Hepatocyte (in vitro differentiated cells): ENCODE measurements at regions not wholly inside any gene's neighbourhood (a gene's known extent, or its start where the extent isn't known, plus 50 kb on each side); places are given as distances from the start of the nearest gene placed in this dataset.

Source experiments
- DNase-seq: peaks from one replicate; pipeline ENCODE4 v3.0.0-alpha.2; 2016; ENCODE audit warnings: low spot score
- H2AFZ ChIP-seq: fragments of 200-600 bp; sonication (generic); 2 replicates; pipeline ENCODE4 v1.6.0; 2016; ENCODE audit warnings: antibody characterized with exemption, mild to moderate bottlenecking
- H3K27ac ChIP-seq: fragments of 200-600 bp; sonication (generic); 2 replicates; pipeline ENCODE4 v1.5.1; 2016; ENCODE audit warnings: mild to moderate bottlenecking
- H3K27me3 ChIP-seq: fragments of 200-600 bp; sonication (generic); 2 replicates; pipeline ENCODE4 v1.6.1; 2016
- H3K36me3 ChIP-seq: fragments of 200-600 bp; sonication (generic); replicated peaks from 2 replicates; pipeline ENCODE4 v1.5.1; 2016; ENCODE audit warnings: low read depth; ENCODE audit not compliant: insufficient read depth
- H3K4me1 ChIP-seq: fragments of 200-600 bp; sonication (generic); 2 replicates; pipeline ENCODE4 v1.5.1; 2016; ENCODE audit warnings: mild to moderate bottlenecking, moderate library complexity; ENCODE audit not compliant: insufficient read depth
- H3K4me2 ChIP-seq: fragments of 200-600 bp; sonication (generic); 2 replicates; pipeline ENCODE4 v1.6.0; 2016
- H3K4me3 ChIP-seq: fragments of 200-600 bp; sonication (generic); 2 replicates; pipeline ENCODE4 v1.5.1; 2016; ENCODE audit warnings: mild to moderate bottlenecking
- H3K79me2 ChIP-seq: fragments of 200-600 bp; sonication (generic); 2 replicates; pipeline ENCODE4 v1.6.0; 2017; ENCODE audit warnings: mild to moderate bottlenecking
- H3K9me2 ChIP-seq: fragments of 200-600 bp; sonication (generic); replicated peaks from 2 replicates; pipeline ENCODE4 v1.6.0; 2017; ENCODE audit warnings: mild to moderate bottlenecking; ENCODE audit not compliant: insufficient read depth
- H3K9me3 ChIP-seq: fragments of 200-600 bp; sonication (generic); 2 replicates; pipeline ENCODE4 v1.5.1; 2016; ENCODE audit warnings: low read depth, mild to moderate bottlenecking
- H4K20me1 ChIP-seq: fragments of 200-600 bp; sonication (generic); 2 replicates; pipeline ENCODE4 v1.6.0; 2016; ENCODE audit warnings: mild to moderate bottlenecking; ENCODE audit not compliant: insufficient read depth, poor library complexity, severe bottlenecking
- EZH2 ChIP-seq: fragments of 200-600 bp; sonication (generic); IDR thresholded peaks from 2 replicates; pipeline ENCODE4 v1.6.1; 2016; ENCODE audit warnings: antibody characterized with exemption, mild to moderate bottlenecking, borderline replicate concordance
- EZH2phosphoT487 ChIP-seq: fragments of 200-600 bp; sonication (generic); IDR thresholded peaks from one replicate; pipeline ENCODE4 v1.6.1; 2018; ENCODE audit warnings: antibody characterized with exemption, mild to moderate bottlenecking, low read depth, moderate library complexity; ENCODE audit not compliant: unreplicated experiment, severe bottlenecking
- WGBS: methylation state at CpG from one replicate; pipeline ENCODE4 v1.1.6; 2016; ENCODE audit warnings: low lambda C conversion rate; ENCODE audit errors: missing lambda C conversion rate; 5-methylcytosine and 5-hydroxymethylcytosine counted together
- TF ChIP-seq, protein P1 (sequence below): fragments of 200-600 bp; sonication (generic); IDR thresholded peaks from 2 replicates; pipeline ENCODE4 v1.5.1; 2016; ENCODE audit warnings: antibody characterized with exemption, mild to moderate bottlenecking; ENCODE audit not compliant: poor library complexity

DNA sequence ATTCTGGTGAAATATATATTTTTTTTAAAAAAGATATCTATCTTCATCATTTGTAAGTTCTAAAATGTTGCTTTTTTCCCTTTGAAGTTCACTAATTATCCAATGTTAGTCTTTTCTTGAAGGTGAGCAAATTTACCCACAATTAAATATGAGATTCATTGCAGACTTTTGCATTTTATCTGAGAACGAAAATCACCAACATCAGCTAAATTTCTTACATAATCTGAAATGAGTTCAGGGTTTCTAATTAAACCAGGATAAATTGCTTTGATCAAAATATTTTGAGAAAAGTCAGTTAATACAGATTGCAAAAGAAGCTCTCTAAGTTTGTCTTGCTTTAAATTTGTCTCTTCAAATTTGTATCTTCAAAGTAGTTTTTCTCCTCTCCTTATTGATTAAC is 486.4 kb upstream of the FSTL5 start:
- Histone ChIP-seq H3K9me3 (no peaks in the 10 kb centered on the region), H3K9me2 (no peaks in the 10 kb centered on the region), H3K4me1 (no peaks in the 10 kb centered on the region), H3K27me3 (no peaks in the 10 kb centered on the region), H3K36me3 (no peaks in the 10 kb centered on the region), H2AFZ (no peak overlapping the region), H3K79me2 (no peaks in the 10 kb centered on the region), H4K20me1 (no peaks in the 10 kb centered on the region), H3K27ac (no peak overlapping the region), H3K4me3 (no peak overlapping the region), H3K4me2 (no peak overlapping the region)
- WGBS: 86% methylated on average over 1 of the region's 1 CpG
- TF ChIP-seq EZH2 (no peak), EZH2phosphoT487 (no peak)
- TF ChIP-seq, protein P1, sequence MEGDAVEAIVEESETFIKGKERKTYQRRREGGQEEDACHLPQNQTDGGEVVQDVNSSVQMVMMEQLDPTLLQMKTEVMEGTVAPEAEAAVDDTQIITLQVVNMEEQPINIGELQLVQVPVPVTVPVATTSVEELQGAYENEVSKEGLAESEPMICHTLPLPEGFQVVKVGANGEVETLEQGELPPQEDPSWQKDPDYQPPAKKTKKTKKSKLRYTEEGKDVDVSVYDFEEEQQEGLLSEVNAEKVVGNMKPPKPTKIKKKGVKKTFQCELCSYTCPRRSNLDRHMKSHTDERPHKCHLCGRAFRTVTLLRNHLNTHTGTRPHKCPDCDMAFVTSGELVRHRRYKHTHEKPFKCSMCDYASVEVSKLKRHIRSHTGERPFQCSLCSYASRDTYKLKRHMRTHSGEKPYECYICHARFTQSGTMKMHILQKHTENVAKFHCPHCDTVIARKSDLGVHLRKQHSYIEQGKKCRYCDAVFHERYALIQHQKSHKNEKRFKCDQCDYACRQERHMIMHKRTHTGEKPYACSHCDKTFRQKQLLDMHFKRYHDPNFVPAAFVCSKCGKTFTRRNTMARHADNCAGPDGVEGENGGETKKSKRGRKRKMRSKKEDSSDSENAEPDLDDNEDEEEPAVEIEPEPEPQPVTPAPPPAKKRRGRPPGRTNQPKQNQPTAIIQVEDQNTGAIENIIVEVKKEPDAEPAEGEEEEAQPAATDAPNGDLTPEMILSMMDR: no peak
- DNase-seq: no peak

DNA sequence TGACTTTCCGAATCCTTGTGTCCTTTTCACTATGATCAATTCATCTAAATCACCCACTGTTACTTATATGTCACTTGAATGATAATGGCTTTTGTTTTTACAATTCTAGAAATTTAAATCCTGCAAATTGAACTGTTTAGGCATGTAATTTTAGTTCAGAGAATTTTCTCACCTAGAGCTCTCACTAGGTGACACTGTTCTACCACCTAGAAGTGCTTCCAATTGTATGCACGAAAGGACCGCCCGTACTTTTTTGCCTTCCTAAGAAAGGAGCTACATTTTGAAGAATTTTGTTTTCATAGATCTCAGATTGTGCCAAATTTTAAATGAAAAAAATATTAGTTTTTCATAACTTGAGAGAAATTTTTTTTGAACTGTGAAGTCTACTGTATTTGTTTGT is 481.6 kb upstream of the FSTL5 start:
- no peaks in the 10 kb centered on the region for H3K9me2 ChIP-seq
- H4K20me1 ChIP-seq: no peaks in the 10 kb centered on the region
- no peak overlapping the region for H3K27ac ChIP-seq
- H3K79me2 ChIP-seq: no peaks in the 10 kb centered on the region
- H2AFZ ChIP-seq: no peak overlapping the region
- no peaks in the 10 kb centered on the region for H3K36me3 ChIP-seq
- no peaks in the 10 kb centered on the region for H3K27me3 ChIP-seq
- H3K4me1 ChIP-seq: no peaks in the 10 kb centered on the region
- TF ChIP-seq, protein P1: peak; percentile 63
- no peak for TF ChIP-seq EZH2
- WGBS: 44% methylated on average over 4 of the region's 4 CpGs
- no peaks in the 10 kb centered on the region for H3K9me3 ChIP-seq
- no peak overlapping the region for H3K4me2 ChIP-seq
- H3K4me3 ChIP-seq: no peak overlapping the region
- peak; percentile 42 for DNase-seq

DNA sequence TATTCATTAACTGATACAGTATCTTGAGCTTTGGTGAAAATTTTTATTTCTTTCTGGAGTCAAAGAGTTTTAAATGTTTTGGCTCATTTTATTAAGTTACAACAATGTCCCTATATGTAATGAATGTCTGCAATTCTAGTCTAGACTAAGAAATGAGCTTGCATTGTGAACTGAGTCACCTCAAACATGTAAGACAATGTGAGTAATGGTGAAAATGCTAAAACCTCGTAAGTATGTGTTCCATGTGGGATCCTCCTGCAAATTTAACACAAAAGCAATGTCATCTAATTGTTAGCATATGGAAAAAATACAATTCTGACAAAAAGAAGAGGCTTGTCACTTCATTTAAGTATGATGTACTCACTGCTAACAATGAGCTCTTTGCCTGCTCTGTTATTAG is 480.5 kb upstream of the FSTL5 start:
- no peak for DNase-seq

More for the DNA sequence above, 480.5 kb upstream of the FSTL5 start:
- H3K79me2 ChIP-seq: no peaks in the 10 kb centered on the region
- H4K20me1 ChIP-seq: no peaks in the 10 kb centered on the region
- H2AFZ ChIP-seq: no peak overlapping the region
- TF ChIP-seq, protein P1: no peak
- no peak for TF ChIP-seq EZH2
- no peak for TF ChIP-seq EZH2phosphoT487
- WGBS: 39% methylated on average over 1 of the region's 1 CpG
- H3K36me3 ChIP-seq: no peaks in the 10 kb centered on the region
- no peaks in the 10 kb centered on the region for H3K9me3 ChIP-seq
- no peaks in the 10 kb centered on the region for H3K9me2 ChIP-seq
- H3K4me2 ChIP-seq: no peak overlapping the region
- no peak overlapping the region for H3K27ac ChIP-seq
- no peaks in the 10 kb centered on the region for H3K27me3 ChIP-seq
- no peak overlapping the region for H3K4me3 ChIP-seq
- H3K4me1 ChIP-seq: no peaks in the 10 kb centered on the region
